ENCODE measurements at regions not wholly inside any gene's neighbourhood (a gene's known extent, or its start where the extent isn't known, plus 50 kb on each side); places are given as distances from the start of the nearest gene placed in this dataset.

- H3K9me3 Mint-ChIP-seq: peaks cover 0 to 2% (median 0%) of the 10 kb centered on the region in 7 donors
- H3K4me1 Mint-ChIP-seq: no peaks in the 10 kb centered on the region
- Histone ChIP-seq H3K4me3 (ENCODE audit: low read depth, low read length) (no peak overlapping the region), H3K36me3 (ENCODE audit: control insufficient read depth, insufficient read depth, low read length) (no peaks in the 10 kb centered on the region), H3K4me1 (ENCODE audit: control insufficient read depth, insufficient read depth, low read length, poor library complexity, severe bottlenecking) (no peaks in the 10 kb centered on the region), H3K27ac (ENCODE audit: insufficient read depth, low read length, poor library complexity, severe bottlenecking) (no peak overlapping the region), H3K27me3 (ENCODE audit: control insufficient read depth, insufficient read depth, low read length) (no peaks in the 10 kb centered on the region), H3K9me3 (ENCODE audit: control insufficient read depth in 2 of 2, low read length in 2 of 2) (no peaks in the 10 kb centered on the region)
- no peaks in the 10 kb centered on the region for H3K36me3 Mint-ChIP-seq
- ATAC-seq (ENCODE audit: low read depth in 2 of 2) (no peak), DNase-seq (no peak)
- no peak overlapping the region for H3K4me3 Mint-ChIP-seq
- H3K27me3 Mint-ChIP-seq: no peaks in the 10 kb centered on the region
- H3K27ac Mint-ChIP-seq: no peak overlapping the region
These were observed 426.4 kb upstream of the CPEB2 start for GRCh38 chr4:14575919-14576318.

- ATAC-seq (ENCODE audit: low read depth in 2 of 2): no peak
- Mint-ChIP-seq H3K27ac (no peak overlapping the region), H3K4me3 (no peak overlapping the region), H3K27me3 (no peaks in the 10 kb centered on the region), H3K36me3 (no peaks in the 10 kb centered on the region), H3K9me3 (peaks cover 0 to 12% (median 0%) of the 10 kb centered on the region in 7 donors), H3K4me1 (no peaks in the 10 kb centered on the region)
- H3K27ac ChIP-seq (ENCODE audit: insufficient read depth, low read length, poor library complexity, severe bottlenecking): no peak overlapping the region
- DNase-seq: no peak
- no peak overlapping the region for H3K4me3 ChIP-seq (ENCODE audit: low read depth, low read length)
- no peaks in the 10 kb centered on the region for H3K9me3 ChIP-seq (ENCODE audit: control insufficient read depth in 2 of 2, low read length in 2 of 2)
- H3K4me1 ChIP-seq (ENCODE audit: control insufficient read depth, insufficient read depth, low read length, poor library complexity, severe bottlenecking): no peaks in the 10 kb centered on the region
- no peaks in the 10 kb centered on the region for H3K36me3 ChIP-seq (ENCODE audit: control insufficient read depth, insufficient read depth, low read length)
- no peaks in the 10 kb centered on the region for H3K27me3 ChIP-seq (ENCODE audit: control insufficient read depth, insufficient read depth, low read length)
These were observed 422.2 kb upstream of the CPEB2 start for GRCh38 chr4:14580061-14580460.

GRCh38 chr4:14581741-14582140 lies 420.5 kb upstream of the CPEB2 start:
- H3K36me3 ChIP-seq (ENCODE audit: control insufficient read depth, insufficient read depth, low read length): no peaks in the 10 kb centered on the region
- H3K4me3 Mint-ChIP-seq: no peak overlapping the region
- H3K27ac Mint-ChIP-seq: no peak overlapping the region
- DNase-seq (no peak), ATAC-seq (ENCODE audit: low read depth in 2 of 2) (no peak)
- H3K9me3 Mint-ChIP-seq: peaks cover 0 to 12% (median 3%) of the 10 kb centered on the region in 7 donors
- H3K4me1 ChIP-seq (ENCODE audit: control insufficient read depth, insufficient read depth, low read length, poor library complexity, severe bottlenecking): no peaks in the 10 kb centered on the region
- H3K27ac ChIP-seq (ENCODE audit: insufficient read depth, low read length, poor library complexity, severe bottlenecking): no peak overlapping the region
- H3K27me3 ChIP-seq (ENCODE audit: control insufficient read depth, insufficient read depth, low read length): no peaks in the 10 kb centered on the region
- no peaks in the 10 kb centered on the region for H3K4me1 Mint-ChIP-seq
- H3K36me3 Mint-ChIP-seq: no peaks in the 10 kb centered on the region
- no peaks in the 10 kb centered on the region for H3K9me3 ChIP-seq (ENCODE audit: control insufficient read depth in 2 of 2, low read length in 2 of 2)
- no peaks in the 10 kb centered on the region for H3K27me3 Mint-ChIP-seq
- H3K4me3 ChIP-seq (ENCODE audit: low read depth, low read length): no peak overlapping the region

GRCh38 chr4:14582677-14583076 lies 419.6 kb upstream of the CPEB2 start:
- H3K27ac ChIP-seq (ENCODE audit: insufficient read depth, low read length, poor library complexity, severe bottlenecking): no peak overlapping the region
- H3K36me3 ChIP-seq (ENCODE audit: control insufficient read depth, insufficient read depth, low read length): no peaks in the 10 kb centered on the region
- H3K27me3 ChIP-seq (ENCODE audit: control insufficient read depth, insufficient read depth, low read length): no peaks in the 10 kb centered on the region
- Mint-ChIP-seq H3K27ac (no peak overlapping the region), H3K9me3 (peaks cover 0 to 12% (median 4%) of the 10 kb centered on the region in 7 donors), H3K4me1 (no peaks in the 10 kb centered on the region), H3K4me3 (no peak overlapping the region), H3K27me3 (no peaks in the 10 kb centered on the region), H3K36me3 (no peaks in the 10 kb centered on the region)
- DNase-seq (no peak), ATAC-seq (ENCODE audit: low read depth in 2 of 2) (no peak)
- no peaks in the 10 kb centered on the region for H3K4me1 ChIP-seq (ENCODE audit: control insufficient read depth, insufficient read depth, low read length, poor library complexity, severe bottlenecking)
- H3K9me3 ChIP-seq (ENCODE audit: control insufficient read depth in 2 of 2, low read length in 2 of 2): no peaks in the 10 kb centered on the region
- no peak overlapping the region for H3K4me3 ChIP-seq (ENCODE audit: low read depth, low read length)

GRCh38 chr4:14583331-14583730 lies 418.9 kb upstream of the CPEB2 start:
- no peak overlapping the region for H3K27ac Mint-ChIP-seq
- Histone ChIP-seq H3K9me3 (ENCODE audit: control insufficient read depth in 2 of 2, low read length in 2 of 2) (no peaks in the 10 kb centered on the region), H3K4me1 (ENCODE audit: control insufficient read depth, insufficient read depth, low read length, poor library complexity, severe bottlenecking) (no peaks in the 10 kb centered on the region), H3K27ac (ENCODE audit: insufficient read depth, low read length, poor library complexity, severe bottlenecking) (no peak overlapping the region), H3K36me3 (ENCODE audit: control insufficient read depth, insufficient read depth, low read length) (no peaks in the 10 kb centered on the region), H3K27me3 (ENCODE audit: control insufficient read depth, insufficient read depth, low read length) (no peaks in the 10 kb centered on the region), H3K4me3 (ENCODE audit: low read depth, low read length) (no peak overlapping the region)
- ATAC-seq (ENCODE audit: low read depth in 2 of 2) (no peak), DNase-seq (no peak)
- H3K4me3 Mint-ChIP-seq: no peak overlapping the region
- H3K36me3 Mint-ChIP-seq: no peaks in the 10 kb centered on the region
- H3K27me3 Mint-ChIP-seq: no peaks in the 10 kb centered on the region
- no peaks in the 10 kb centered on the region for H3K4me1 Mint-ChIP-seq
- H3K9me3 Mint-ChIP-seq: peaks cover 0 to 12% (median 4%) of the 10 kb centered on the region in 7 donors

GRCh38 chr4:14583752-14584151 lies 418.5 kb upstream of the CPEB2 start:
- Histone ChIP-seq H3K36me3 (ENCODE audit: control insufficient read depth, insufficient read depth, low read length) (no peaks in the 10 kb centered on the region), H3K4me3 (ENCODE audit: low read depth, low read length) (no peak overlapping the region), H3K9me3 (ENCODE audit: control insufficient read depth in 2 of 2, low read length in 2 of 2) (no peaks in the 10 kb centered on the region), H3K27me3 (ENCODE audit: control insufficient read depth, insufficient read depth, low read length) (no peaks in the 10 kb centered on the region), H3K27ac (ENCODE audit: insufficient read depth, low read length, poor library complexity, severe bottlenecking) (no peak overlapping the region), H3K4me1 (ENCODE audit: control insufficient read depth, insufficient read depth, low read length, poor library complexity, severe bottlenecking) (no peaks in the 10 kb centered on the region)
- ATAC-seq (ENCODE audit: low read depth in 2 of 2) (no peak), DNase-seq (no peak)
- Mint-ChIP-seq H3K27ac (no peak overlapping the region), H3K36me3 (no peaks in the 10 kb centered on the region), H3K4me3 (no peak overlapping the region), H3K4me1 (no peaks in the 10 kb centered on the region), H3K9me3 (peaks cover 0 to 12% (median 4%) of the 10 kb centered on the region in 7 donors), H3K27me3 (no peaks in the 10 kb centered on the region)

- no peaks in the 10 kb centered on the region for H3K4me1 ChIP-seq (ENCODE audit: control insufficient read depth, insufficient read depth, low read length, poor library complexity, severe bottlenecking)
- Mint-ChIP-seq H3K9me3 (peaks cover 0 to 4% (median 0%) of the 10 kb centered on the region in 7 donors), H3K4me3 (no peak overlapping the region), H3K27me3 (no peaks in the 10 kb centered on the region), H3K4me1 (no peaks in the 10 kb centered on the region), H3K36me3 (no peaks in the 10 kb centered on the region), H3K27ac (no peak overlapping the region)
- DNase-seq: no peak
- no peak overlapping the region for H3K27ac ChIP-seq (ENCODE audit: insufficient read depth, low read length, poor library complexity, severe bottlenecking)
- H3K36me3 ChIP-seq (ENCODE audit: control insufficient read depth, insufficient read depth, low read length): no peaks in the 10 kb centered on the region
- no peak for ATAC-seq (ENCODE audit: low read depth in 2 of 2)
- H3K27me3 ChIP-seq (ENCODE audit: control insufficient read depth, insufficient read depth, low read length): no peaks in the 10 kb centered on the region
- no peaks in the 10 kb centered on the region for H3K9me3 ChIP-seq (ENCODE audit: control insufficient read depth in 2 of 2, low read length in 2 of 2)
- no peak overlapping the region for H3K4me3 ChIP-seq (ENCODE audit: low read depth, low read length)
These were observed 409.3 kb upstream of the CPEB2 start for GRCh38 chr4:14592950-14593349.

GRCh38 chr4:14596028-14596427 lies 406.3 kb upstream of the CPEB2 start:
- no peak overlapping the region for H3K4me3 Mint-ChIP-seq
- H3K36me3 Mint-ChIP-seq: no peaks in the 10 kb centered on the region
- no peak overlapping the region for H3K4me3 ChIP-seq (ENCODE audit: low read depth, low read length)
- no peaks in the 10 kb centered on the region for H3K4me1 ChIP-seq (ENCODE audit: control insufficient read depth, insufficient read depth, low read length, poor library complexity, severe bottlenecking)
- ATAC-seq (ENCODE audit: low read depth in 2 of 2) (no peak), DNase-seq (no peak)
- H3K27me3 ChIP-seq (ENCODE audit: control insufficient read depth, insufficient read depth, low read length): no peaks in the 10 kb centered on the region
- peaks cover 0 to 5% (median under 1%) of the 10 kb centered on the region in 7 donors for H3K9me3 Mint-ChIP-seq
- no peaks in the 10 kb centered on the region for H3K27me3 Mint-ChIP-seq
- no peaks in the 10 kb centered on the region for H3K9me3 ChIP-seq (ENCODE audit: control insufficient read depth in 2 of 2, low read length in 2 of 2)
- no peak overlapping the region for H3K27ac Mint-ChIP-seq
- H3K27ac ChIP-seq (ENCODE audit: insufficient read depth, low read length, poor library complexity, severe bottlenecking): no peak overlapping the region
- no peaks in the 10 kb centered on the region for H3K4me1 Mint-ChIP-seq
- H3K36me3 ChIP-seq (ENCODE audit: control insufficient read depth, insufficient read depth, low read length): no peaks in the 10 kb centered on the region

Data from CD4-positive, CD25-positive, alpha-beta regulatory T cell (primary cell).